Middle frontal gyrus (tissue), 1 donor: ENCODE measurements at regions not wholly inside any gene's neighbourhood (a gene's known extent, or its start where the extent isn't known, plus 50 kb on each side); places are given as distances from the start of the nearest gene placed in this dataset.

Experiments
- DNase-seq: peaks from one replicate; pipeline ENCODE4 v3.0.0-alpha.2; 2015; ENCODE audit warnings: low spot score; ENCODE audit errors: extremely low spot score

GRCh38 chr10:14396411-14397048, 65.8 kb upstream of the FRMD4A start:
- no peak for DNase-seq

- DNase-seq: no peak
Measured at GRCh38 chr10:14394179-14394578, 63.5 kb upstream of the FRMD4A start.

GRCh38 chr10:14391342-14391741, 60.6 kb upstream of the FRMD4A start:
- peak; percentile 54 for DNase-seq

- no peak for DNase-seq
Measured at GRCh38 chr10:14389981-14390590, 59.4 kb upstream of the FRMD4A start.

- no peak for DNase-seq
Measured at GRCh38 chr10:14385596-14386593, 55.2 kb upstream of the FRMD4A start.

- DNase-seq: no peak
Measured at GRCh38 chr10:14384915-14385314, 54.2 kb upstream of the FRMD4A start.

GRCh38 chr10:14384116-14384730, 53.5 kb upstream of the FRMD4A start:
- DNase-seq: no peak

GRCh38 chr10:14383266-14383665, 52.5 kb upstream of the FRMD4A start:
- DNase-seq: no peak

GRCh38 chr10:14382531-14382930, 51.8 kb upstream of the FRMD4A start:
- no peak for DNase-seq

- no peak for DNase-seq
Measured at GRCh38 chr10:14382022-14382421, 51.3 kb upstream of the FRMD4A start.

GRCh38 chr10:14381475-14381874, 50.8 kb upstream of the FRMD4A start:
- DNase-seq: no peak

GRCh38 chr10:14380746-14381145, 50.0 kb upstream of the FRMD4A start:
- DNase-seq: no peak
